K562 (cell line): ENCODE measurements at regions not wholly inside any gene's neighbourhood (a gene's known extent, or its start where the extent isn't known, plus 50 kb on each side); places are given as distances from the start of the nearest gene placed in this dataset.

ENCODE experiments used
- ATAC-seq: fragments of 200-7000 bp; cut with Tn5 transposase; 3 replicates; pipeline ENCODE4 v1.9.1; 2020; ENCODE audit warnings: moderate library complexity
- BruUV-seq: library from RNA; stranded (reverse); fragments of 400-500 nt; replicated peaks from 2 replicates; lab custom pipeline; 2021; lab: Mats Ljungman, UMichigan
- CTCF ChIA-PET: fragments of 300-600 bp; formaldehyde crosslinking; extraction: SDS; loops from one replicate; lab custom pipeline; 2021; ENCODE audit warnings: low intra/inter-chr PET ratio; lab: Yijun Ruan, JAX
- POLR2A ChIA-PET: fragments of 300-600, 350-650 bp; sonication (Branson Sonifier 250); formaldehyde crosslinking; extraction: SDS; loops from one replicate; lab custom pipeline; 2021; ENCODE audit warnings: antibody characterized with exemption, inconsistent platforms; lab: Yijun Ruan, JAX
- DNase-seq, 4 experiments: peaks; one replicate each; pipeline versions ENCODE4 v3.0.0 to v3.0.0-alpha.2; 2011 to 2018; ENCODE audit warnings: low spot score in 3 of 4, mixed read lengths in 3 of 4; ENCODE audit errors: extremely low read depth in 1 of 4
- FAIRE-seq: peaks from 2 replicates; lab custom pipeline; 2011; peaks lifted over from hg19 to GRCh38; lab: Jason Lieb, UNC
- H2AFZ ChIP-seq: 2 replicates; pipeline ENCODE4 v1.6.0; 2011; ENCODE audit warnings: low read depth, low read length, control low read depth, inconsistent platforms
- H3K27ac ChIP-seq: fragments of 200-600 bp; 3 replicates; pipeline ENCODE4 v1.8.0; 2011; ENCODE audit warnings: low read depth, mild to moderate bottlenecking, control low read depth, inconsistent platforms, low read length, moderate library complexity, mixed read lengths; ENCODE audit errors: extremely low read depth
- H3K27me3 ChIP-seq, 2 experiments: fragments of 300-600 bp in 1 of 2; 2 replicates in 1 of 2; 3 replicates in 1 of 2; pipeline versions ENCODE4 v1.6.0 to v1.8.0; 2011; ENCODE audit warnings: inconsistent platforms in 2 of 2, low read length in 2 of 2, mild to moderate bottlenecking in 1 of 2, mixed read lengths in 1 of 2, moderate library complexity in 1 of 2; ENCODE audit not compliant: control insufficient read depth in 2 of 2, insufficient read depth in 2 of 2
- H3K36me3 ChIP-seq: fragments of 300-600 bp; 3 replicates; pipeline ENCODE4 v1.8.0; 2011; ENCODE audit warnings: mild to moderate bottlenecking, low read length, inconsistent platforms; ENCODE audit not compliant: control insufficient read depth, insufficient read depth
- H3K4me1 ChIP-seq, 2 experiments: fragments of 200-600 bp in 1 of 2; replicated peaks in 1 of 2; 2 replicates in 1 of 2; 3 replicates in 1 of 2; pipeline versions ENCODE4 v1.5.1 to v1.8.0; 2011; ENCODE audit warnings: inconsistent platforms in 2 of 2, low read length in 2 of 2, mild to moderate bottlenecking in 1 of 2, mixed read lengths in 1 of 2, moderate library complexity in 1 of 2; ENCODE audit not compliant: control insufficient read depth in 2 of 2, insufficient read depth in 2 of 2
- H3K4me2 ChIP-seq: 2 replicates; pipeline ENCODE4 v1.6.1; 2011; ENCODE audit warnings: low read length, control low read depth, inconsistent platforms, mixed read lengths; ENCODE audit not compliant: insufficient read depth
- H3K4me3 ChIP-seq: fragments of 200-600 bp; sonication (generic), shearing (Covaris generic); 2 replicates; pipeline ENCODE4 v1.5.1; 2016; ENCODE audit warnings: control low read depth, inconsistent platforms
- H3K79me2 ChIP-seq: fragments of 200-600 bp; 3 replicates; pipeline ENCODE4 v1.8.0; 2011; ENCODE audit warnings: low read length, inconsistent platforms; ENCODE audit not compliant: control insufficient read depth, insufficient read depth
- H3K9ac ChIP-seq, 2 experiments: 2 replicates each; pipeline versions ENCODE4 v1.6.0 to v1.6.1; 2011; ENCODE audit warnings: low read depth in 2 of 2, low read length in 2 of 2, control low read depth in 1 of 2, inconsistent platforms in 1 of 2, mild to moderate bottlenecking in 1 of 2, mixed read lengths in 1 of 2; ENCODE audit not compliant: insufficient read depth in 1 of 2
- H3K9me1 ChIP-seq: one replicate; pipeline ENCODE4 v1.6.0; 2011; ENCODE audit warnings: inconsistent platforms, mild to moderate bottlenecking, low read length, moderate library complexity; ENCODE audit not compliant: control insufficient read depth, insufficient read depth
- H3K9me3 ChIP-seq: replicated peaks from 2 replicates; pipeline ENCODE4 v1.5.1; 2011; ENCODE audit warnings: low read depth, low read length, inconsistent platforms; ENCODE audit not compliant: control insufficient read depth, insufficient read depth
- H4K20me1 ChIP-seq: replicated peaks from 2 replicates; pipeline ENCODE4 v1.6.1; 2011; ENCODE audit warnings: low read length, inconsistent platforms, mixed read lengths; ENCODE audit not compliant: control insufficient read depth, insufficient read depth
- BCL6 ChIP-seq: fragments of 250-450 bp; sonication (Bioruptor Pico); IDR thresholded peaks from 2 replicates; pipeline ENCODE4 v1.4.0; 2020
- FIP1L1 ChIP-seq: fragments of 200-400 bp; formaldehyde crosslinking; IDR thresholded peaks from 2 replicates; pipeline ENCODE4 v1.6.1; 2018; ENCODE audit warnings: mild to moderate bottlenecking, low read depth, low read length; ENCODE audit not compliant: poor library complexity, severe bottlenecking
- FOXA3 ChIP-seq, 2 experiments: fragments of 450-650 bp in 1 of 2; sonication (generic) in 1 of 2; formaldehyde crosslinking; IDR thresholded peaks in 1 of 2; conservative IDR thresholded peaks in 1 of 2; 2 replicates each; pipeline versions ENCODE4 v1.4.0 to v1.8.0; 2020 to 2022; ENCODE audit warnings: mild to moderate bottlenecking in 2 of 2, missing genetic modification reagents in 1 of 2
- JUN ChIP-seq, 2 experiments: sonication (generic) in 1 of 2; formaldehyde crosslinking in 1 of 2; IDR thresholded peaks; 2 replicates each; pipeline versions ENCODE4 v1.6.1 to v1.8.0; 2012 to 2022; ENCODE audit warnings: borderline replicate concordance in 2 of 2, mild to moderate bottlenecking in 2 of 2, improper control_type of control experiment in 1 of 2, low read depth in 1 of 2, low read length in 1 of 2, missing genetic modification reagents in 1 of 2
- KLF16 ChIP-seq: IDR thresholded peaks from 2 replicates; pipeline ENCODE4 v1.6.1; 2016; ENCODE audit warnings: antibody characterized with exemption
- POLR3G ChIP-seq: IDR thresholded peaks from 2 replicates; pipeline ENCODE4 v1.6.1; 2011; ENCODE audit not compliant: insufficient read length, insufficient replicate concordance; ENCODE audit errors: extremely low read depth
- PRPF4 ChIP-seq: fragments of 200-400 bp; formaldehyde crosslinking; IDR thresholded peaks from one replicate; pipeline ENCODE4 v1.6.1; 2017; ENCODE audit warnings: low read length, low read depth, mild to moderate bottlenecking; ENCODE audit not compliant: insufficient read depth, poor library complexity, severe bottlenecking
- RBM25 ChIP-seq: fragments of 200-400 bp; formaldehyde crosslinking; IDR thresholded peaks from 2 replicates; pipeline ENCODE4 v1.6.1; 2018; ENCODE audit warnings: low read length, low read depth, moderate library complexity; ENCODE audit not compliant: severe bottlenecking
- SMARCA4 ChIP-seq: fragments of 450-650 bp; IDR thresholded peaks from 2 replicates; pipeline ENCODE4 v1.6.1; 2016
- ZNF639 ChIP-seq, 2 experiments: fragments of 200-800 bp in 1 of 2; sonication (Bioruptor generic) in 1 of 2; sonication (generic) in 1 of 2; formaldehyde crosslinking in 1 of 2; IDR thresholded peaks in 1 of 2; conservative IDR thresholded peaks in 1 of 2; 2 replicates each; pipeline versions ENCODE4 v1.5.0 to v1.6.1; 2016 to 2020; ENCODE audit warnings: missing compliant biosample characterization in 1 of 2, missing genetic modification characterization in 1 of 2, missing genetic modification reagents in 1 of 2
- ZNF695 ChIP-seq: fragments of 450-650 bp; formaldehyde crosslinking; IDR thresholded peaks from 2 replicates; pipeline ENCODE4 v1.4.0; 2020; ENCODE audit warnings: mild to moderate bottlenecking, moderate library complexity
- WGBS: fragments of 100-300 bp; shearing (Covaris generic); methylation state at CpG from one replicate; pipeline ENCODE4 v1.1.6; 2016; ENCODE audit warnings: low coverage, mixed read lengths; ENCODE audit not compliant: insufficient coverage; ENCODE audit errors: missing lambda C conversion rate; 5-methylcytosine and 5-hydroxymethylcytosine counted together
- in situ Hi-C: fragments of 300-500 bp; cut with MboI; formaldehyde crosslinking; loops from 4 replicates; pipeline ENCODE4 v1.15.0; 2018; ENCODE audit warnings: inconsistent platforms, mixed read lengths
- intact Hi-C: fragments of 100-400 bp; cut with micrococcal nuclease; formaldehyde crosslinking; loops from 2 replicates; pipeline ENCODE4 v1.14.2; 2022
- TF ChIP-seq, protein P1 (sequence below), 2 experiments: IDR thresholded peaks in 1 of 2; conservative IDR thresholded peaks in 1 of 2; 2 replicates each; pipeline ENCODE4 v1.6.1; 2016; ENCODE audit warnings: low read depth in 2 of 2, mild to moderate bottlenecking in 1 of 2, missing compliant biosample characterization in 1 of 2, missing genetic modification characterization in 1 of 2, moderate library complexity in 1 of 2
- TF ChIP-seq, protein P2 (sequence below), 2 experiments: fragments of 450-650 bp in 1 of 2; sonication (generic) in 1 of 2; formaldehyde crosslinking in 1 of 2; IDR thresholded peaks in 1 of 2; conservative IDR thresholded peaks in 1 of 2; 2 replicates each; pipeline versions ENCODE4 v1.6.1 to v1.8.1; 2016 to 2023; ENCODE audit warnings: mild to moderate bottlenecking in 2 of 2, moderate library complexity in 2 of 2, inconsistent platforms in 1 of 2, missing genetic modification reagents in 1 of 2

DNA sequence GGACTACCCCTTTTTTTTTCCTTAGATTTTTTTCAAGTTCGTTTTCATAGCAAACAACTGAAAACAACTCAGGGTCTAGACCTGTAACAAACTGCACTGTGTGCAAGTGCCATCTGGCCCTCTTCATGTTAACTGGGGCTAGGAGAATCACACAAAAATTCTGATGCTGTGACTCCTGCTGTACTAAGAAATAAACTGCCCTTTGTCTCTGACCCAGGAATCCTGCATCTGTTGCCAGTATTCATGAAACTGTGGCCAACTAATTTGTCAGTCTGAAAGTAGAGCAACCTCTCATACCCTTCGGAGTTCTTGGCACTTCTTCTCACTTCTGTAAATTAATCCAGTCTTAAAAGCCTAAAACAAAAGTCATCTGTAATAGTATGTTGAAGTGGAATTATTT lies 218.4 kb upstream of the PCDH15 start:
- H2AFZ ChIP-seq = no peak overlapping the region
- no TSS peak for BruUV-seq
- H3K9me3 ChIP-seq = no peaks in the 10 kb centered on the region
- H3K4me3 ChIP-seq = no peak overlapping the region
- no peaks in the 10 kb centered on the region for H3K36me3 ChIP-seq
- no peaks in the 10 kb centered on the region for H3K4me1 ChIP-seq
- ChIA-PET CTCF (no interaction called here), POLR2A (no interaction called here)
- TF ChIP-seq RBM25 (no peak), POLR3G (no peak), JUN (IDR thresholded peaks at IDR 0.05; ENCODE audit: borderline replicate concordance, low read depth, low read length) (no peak), JUN (CRISPR knock-in tag; IDR thresholded peaks at IDR 0.05; ENCODE audit: borderline replicate concordance) (no peak), PRPF4 (no peak), ZNF639 (CRISPR knock-in tag; conservative IDR thresholded peaks at IDR 0.05 in 1 of 2, IDR thresholded peaks at IDR 0.05 in 1 of 2) (no peak), FIP1L1 (no peak), SMARCA4 (no peak), FOXA3 (CRISPR knock-in tag; conservative IDR thresholded peaks at IDR 0.05 in 1 of 2, IDR thresholded peaks at IDR 0.05 in 1 of 2) (no peak), ZNF695 (CRISPR knock-in tag) (no peak), KLF16 (no peak), BCL6 (CRISPR knock-in tag) (no peak)
- TF ChIP-seq, protein P1, sequence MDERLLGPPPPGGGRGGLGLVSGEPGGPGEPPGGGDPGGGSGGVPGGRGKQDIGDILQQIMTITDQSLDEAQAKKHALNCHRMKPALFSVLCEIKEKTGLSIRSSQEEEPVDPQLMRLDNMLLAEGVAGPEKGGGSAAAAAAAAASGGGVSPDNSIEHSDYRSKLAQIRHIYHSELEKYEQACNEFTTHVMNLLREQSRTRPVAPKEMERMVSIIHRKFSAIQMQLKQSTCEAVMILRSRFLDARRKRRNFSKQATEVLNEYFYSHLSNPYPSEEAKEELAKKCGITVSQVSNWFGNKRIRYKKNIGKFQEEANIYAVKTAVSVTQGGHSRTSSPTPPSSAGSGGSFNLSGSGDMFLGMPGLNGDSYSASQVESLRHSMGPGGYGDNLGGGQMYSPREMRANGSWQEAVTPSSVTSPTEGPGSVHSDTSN (CRISPR knock-in tag; IDR thresholded peaks at IDR 0.05; ENCODE audit: low read depth) = no peak
- TF ChIP-seq, protein P1 (tag; conservative IDR thresholded peaks at IDR 0.05; ENCODE audit: low read depth) = no peak
- TF ChIP-seq, protein P2, sequence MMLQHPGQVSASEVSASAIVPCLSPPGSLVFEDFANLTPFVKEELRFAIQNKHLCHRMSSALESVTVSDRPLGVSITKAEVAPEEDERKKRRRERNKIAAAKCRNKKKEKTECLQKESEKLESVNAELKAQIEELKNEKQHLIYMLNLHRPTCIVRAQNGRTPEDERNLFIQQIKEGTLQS (IDR thresholded peaks at IDR 0.05) = no peak
- TF ChIP-seq, protein P2 (CRISPR knock-in tag; conservative IDR thresholded peaks at IDR 0.05) = no peak
- no peak for ATAC-seq
- H3K4me2 ChIP-seq = no peak overlapping the region
- H4K20me1 ChIP-seq = no peaks in the 10 kb centered on the region
- 3% methylated on average over 2 of the region's 2 CpGs for WGBS
- intact Hi-C loops = no loop called here
- no peak overlapping the region for H3K9ac ChIP-seq
- H3K79me2 ChIP-seq = no peaks in the 10 kb centered on the region
- no peaks in the 10 kb centered on the region for H3K27me3 ChIP-seq
- DNase-seq = no peak
- in situ Hi-C loops = no loop called here
- H3K27ac ChIP-seq = no peak overlapping the region
- no peak for FAIRE-seq
- H3K9me1 ChIP-seq = no peaks in the 10 kb centered on the region
